HUES48 (cell line): ENCODE measurements at regions not wholly inside any gene's neighbourhood (a gene's known extent, or its start where the extent isn't known, plus 50 kb on each side); places are given as distances from the start of the nearest gene placed in this dataset.

Source experiments
- H3K27ac ChIP-seq: one replicate; pipeline ENCODE4 v1.7.0; 2013; ENCODE audit warnings: low read depth, low read length, inconsistent platforms
- H3K27me3 ChIP-seq: 2 replicates; pipeline ENCODE4 v1.6.1; 2013; ENCODE audit warnings: mild to moderate bottlenecking, low read length; ENCODE audit not compliant: control insufficient read depth, insufficient read depth
- H3K36me3 ChIP-seq: 2 replicates; pipeline ENCODE4 v1.6.1; 2013; ENCODE audit warnings: low read length; ENCODE audit not compliant: control insufficient read depth, insufficient read depth
- H3K4me1 ChIP-seq: 2 replicates; pipeline ENCODE4 v1.6.1; 2013; ENCODE audit warnings: mild to moderate bottlenecking, low read length; ENCODE audit not compliant: control insufficient read depth, insufficient read depth
- H3K4me3 ChIP-seq: 2 replicates; pipeline ENCODE4 v1.5.1; 2013; ENCODE audit warnings: mild to moderate bottlenecking, low read depth, low read length
- H3K9ac ChIP-seq: 2 replicates; pipeline ENCODE4 v1.6.1; 2013; ENCODE audit warnings: mild to moderate bottlenecking, low read depth, low read length, moderate library complexity
- H3K9me3 ChIP-seq: 2 replicates; pipeline ENCODE4 v1.6.1; 2013; ENCODE audit warnings: low read length; ENCODE audit not compliant: control insufficient read depth, insufficient read depth

- no peaks in the 10 kb centered on the region for H3K27me3 ChIP-seq
Measured at GRCh38 chr17:14774774-14775173, 473.9 kb downstream of the HS3ST3B1 start.

GRCh38 chr17:14772776-14773175 is 471.9 kb downstream of the HS3ST3B1 start:
- Histone ChIP-seq H3K4me3 (no peak overlapping the region), H3K27ac (no peak overlapping the region), H3K9me3 (peaks cover 8% of the 10 kb centered on the region; the same call in 1 of the 2 replicates), H3K4me1 (peaks cover 5% of the 10 kb centered on the region; the same call in 1 of the 2 replicates), H3K36me3 (no peaks in the 10 kb centered on the region), H3K27me3 (no peaks in the 10 kb centered on the region), H3K9ac (no peak overlapping the region)

More at GRCh38 chr17:14774774-14775173, 473.9 kb downstream of the HS3ST3B1 start:
- no peak overlapping the region for H3K4me3 ChIP-seq
- H3K4me1 ChIP-seq = peaks cover 21% of the 10 kb centered on the region
- H3K27ac ChIP-seq = no peak overlapping the region
- no peaks in the 10 kb centered on the region for H3K9me3 ChIP-seq
- no peak overlapping the region for H3K9ac ChIP-seq
- H3K36me3 ChIP-seq = no peaks in the 10 kb centered on the region

- H3K27ac ChIP-seq = no peak overlapping the region
- peaks cover 8% of the 10 kb centered on the region; the same call in 1 of the 2 replicates for H3K9me3 ChIP-seq
- no peak overlapping the region for H3K4me3 ChIP-seq
- H3K4me1 ChIP-seq = peaks cover 5% of the 10 kb centered on the region; the same call in 1 of the 2 replicates
- no peak overlapping the region for H3K9ac ChIP-seq
- no peaks in the 10 kb centered on the region for H3K36me3 ChIP-seq
- no peaks in the 10 kb centered on the region for H3K27me3 ChIP-seq
Measured at GRCh38 chr17:14771543-14771942, 470.7 kb downstream of the HS3ST3B1 start.

GRCh38 chr17:14768923-14769322 is 468.0 kb downstream of the HS3ST3B1 start:
- Histone ChIP-seq H3K4me3 (no peak overlapping the region), H3K27ac (no peak overlapping the region), H3K9me3 (peaks cover 8% of the 10 kb centered on the region; the same call in 1 of the 2 replicates), H3K9ac (no peak overlapping the region), H3K27me3 (no peaks in the 10 kb centered on the region), H3K36me3 (no peaks in the 10 kb centered on the region), H3K4me1 (no peaks in the 10 kb centered on the region)

- no peak overlapping the region for H3K4me3 ChIP-seq
- H3K9ac ChIP-seq = no peak overlapping the region
- no peaks in the 10 kb centered on the region for H3K9me3 ChIP-seq
- no peaks in the 10 kb centered on the region for H3K4me1 ChIP-seq
- no peaks in the 10 kb centered on the region for H3K27me3 ChIP-seq
- H3K36me3 ChIP-seq = no peaks in the 10 kb centered on the region
- no peak overlapping the region for H3K27ac ChIP-seq
Measured at GRCh38 chr17:14762736-14763479, 462.0 kb downstream of the HS3ST3B1 start.

GRCh38 chr17:14760719-14761411 is 460.0 kb downstream of the HS3ST3B1 start:
- H3K4me1 ChIP-seq = no peaks in the 10 kb centered on the region

GRCh38 chr17:14760212-14760611 is 459.3 kb downstream of the HS3ST3B1 start:
- H3K9me3 ChIP-seq = no peaks in the 10 kb centered on the region
- no peaks in the 10 kb centered on the region for H3K36me3 ChIP-seq
- H3K4me1 ChIP-seq = no peaks in the 10 kb centered on the region
- H3K9ac ChIP-seq = no peak overlapping the region
- no peak overlapping the region for H3K27ac ChIP-seq
- H3K4me3 ChIP-seq = no peak overlapping the region
- H3K27me3 ChIP-seq = no peaks in the 10 kb centered on the region

More at GRCh38 chr17:14760719-14761411, 460.0 kb downstream of the HS3ST3B1 start:
- Histone ChIP-seq H3K27me3 (no peaks in the 10 kb centered on the region), H3K9ac (no peak overlapping the region), H3K4me3 (no peak overlapping the region), H3K27ac (no peak overlapping the region), H3K9me3 (no peaks in the 10 kb centered on the region), H3K36me3 (no peaks in the 10 kb centered on the region)

- Histone ChIP-seq H3K9me3 (no peaks in the 10 kb centered on the region), H3K27ac (no peak overlapping the region), H3K4me1 (no peaks in the 10 kb centered on the region), H3K36me3 (no peaks in the 10 kb centered on the region), H3K9ac (no peak overlapping the region), H3K4me3 (no peak overlapping the region), H3K27me3 (no peaks in the 10 kb centered on the region)
Measured at GRCh38 chr17:14759325-14759724, 458.4 kb downstream of the HS3ST3B1 start.

GRCh38 chr17:14756479-14756878 is 455.6 kb downstream of the HS3ST3B1 start:
- H3K4me3 ChIP-seq = no peak overlapping the region
- no peaks in the 10 kb centered on the region for H3K27me3 ChIP-seq
- no peak overlapping the region for H3K27ac ChIP-seq
- no peak overlapping the region for H3K9ac ChIP-seq
- peaks cover 4% of the 10 kb centered on the region; the same call in 1 of the 2 replicates for H3K9me3 ChIP-seq
- H3K36me3 ChIP-seq = no peaks in the 10 kb centered on the region
- H3K4me1 ChIP-seq = no peaks in the 10 kb centered on the region

GRCh38 chr17:14755002-14755401 is 454.1 kb downstream of the HS3ST3B1 start:
- Histone ChIP-seq H3K36me3 (no peaks in the 10 kb centered on the region), H3K27me3 (no peaks in the 10 kb centered on the region), H3K9me3 (peaks cover 4% of the 10 kb centered on the region; the same call in 1 of the 2 replicates), H3K27ac (no peak overlapping the region), H3K9ac (no peak overlapping the region), H3K4me1 (no peaks in the 10 kb centered on the region), H3K4me3 (no peak overlapping the region)

GRCh38 chr17:14753383-14753782 is 452.5 kb downstream of the HS3ST3B1 start:
- no peaks in the 10 kb centered on the region for H3K36me3 ChIP-seq
- no peaks in the 10 kb centered on the region for H3K27me3 ChIP-seq
- H3K4me1 ChIP-seq = no peaks in the 10 kb centered on the region
- no peak overlapping the region for H3K4me3 ChIP-seq
- no peak overlapping the region for H3K27ac ChIP-seq
- H3K9me3 ChIP-seq = peaks cover 4% of the 10 kb centered on the region; the same call in 1 of the 2 replicates
- no peak overlapping the region for H3K9ac ChIP-seq
